GM21723 (cell line): ENCODE measurements at regions not wholly inside any gene's neighbourhood (a gene's known extent, or its start where the extent isn't known, plus 50 kb on each side); places are given as distances from the start of the nearest gene placed in this dataset.
"Not testable (repeated sequence)": the region's sequence is repeated elsewhere in the genome, so short reads cannot be mapped to it uniquely, and the experiment has no call there.

Experiments used
- ATAC-seq: cut with Tn5 transposase; IDR thresholded peaks from one replicate; pipeline ENCODE4 v1.9.1; 2021; ENCODE audit warnings: mild to moderate bottlenecking, moderate library complexity; ENCODE audit not compliant: unreplicated experiment

DNA sequence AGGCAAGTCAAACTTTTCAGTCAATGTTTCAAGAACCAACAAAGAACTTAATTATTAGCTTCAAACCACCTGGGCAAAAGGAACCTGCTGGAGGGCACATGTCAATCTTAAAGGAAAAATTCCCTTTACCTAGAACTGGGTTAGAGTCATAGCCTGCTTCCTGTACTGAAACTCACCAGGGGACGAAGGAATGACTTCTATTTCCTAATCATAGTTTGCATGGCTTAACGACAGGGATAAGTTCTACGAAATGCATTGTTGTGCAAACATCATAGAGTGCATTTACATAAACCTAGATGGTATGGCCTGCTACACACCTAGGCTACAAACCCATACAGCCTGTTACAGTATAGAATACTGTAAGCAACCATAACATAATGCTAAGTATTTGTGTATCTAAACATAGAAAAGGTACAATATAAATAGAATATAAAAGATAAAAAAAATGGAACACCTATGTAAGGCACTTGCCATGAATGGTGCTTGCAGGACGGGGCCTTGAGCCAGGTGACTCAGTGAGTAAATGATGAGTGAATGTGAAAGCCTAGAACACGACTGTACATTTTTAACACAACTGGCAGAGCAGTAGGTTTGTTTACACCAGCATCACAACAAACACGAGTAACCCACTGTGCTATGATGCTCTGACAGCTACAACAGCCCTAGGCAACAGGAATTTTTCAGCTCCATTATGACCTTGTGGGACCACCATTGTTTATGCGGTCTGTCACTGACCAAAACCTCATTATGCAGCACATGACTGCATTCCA lies 234.9 kb upstream of the CAND1 start:
- ATAC-seq = no peak

DNA sequence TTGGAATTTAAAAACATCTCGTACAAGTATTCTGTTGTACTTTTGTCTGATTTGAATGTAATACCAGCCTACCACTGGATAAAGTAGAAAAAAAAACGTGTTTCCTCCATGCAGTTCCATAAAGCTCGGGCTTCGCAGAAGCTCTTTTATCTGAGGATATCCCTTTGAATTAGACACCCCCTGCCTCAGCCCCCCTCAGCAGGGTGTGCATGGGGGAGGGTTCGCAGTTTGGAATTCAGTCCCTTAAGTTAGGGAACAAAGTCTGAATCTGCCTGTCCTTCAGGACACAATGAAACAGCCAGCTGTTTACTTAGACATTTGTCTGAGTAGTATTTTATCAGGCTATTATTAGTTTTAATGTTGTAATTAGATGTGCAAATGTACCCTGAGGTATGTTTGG lies 234.0 kb upstream of the CAND1 start:
- no peak for ATAC-seq

DNA sequence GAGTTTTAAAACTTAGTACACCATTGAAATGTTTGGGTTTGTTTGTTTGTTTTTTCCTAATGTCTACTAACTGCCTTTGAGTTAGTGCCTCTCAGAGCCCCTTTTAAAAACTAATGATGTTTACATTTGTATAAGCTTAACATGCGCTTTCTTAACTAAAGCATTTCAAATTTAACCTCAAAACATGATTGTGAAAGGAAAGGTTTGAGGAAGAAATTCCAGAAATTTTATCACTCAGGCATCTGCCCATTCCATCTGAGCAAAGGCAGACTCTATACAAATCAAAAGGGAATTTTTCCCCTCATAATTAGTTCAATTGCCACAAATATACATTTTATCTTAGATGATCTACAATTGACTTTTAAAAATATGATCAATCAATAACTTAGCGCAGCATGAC lies 230.7 kb upstream of the CAND1 start:
- no peak for ATAC-seq

DNA sequence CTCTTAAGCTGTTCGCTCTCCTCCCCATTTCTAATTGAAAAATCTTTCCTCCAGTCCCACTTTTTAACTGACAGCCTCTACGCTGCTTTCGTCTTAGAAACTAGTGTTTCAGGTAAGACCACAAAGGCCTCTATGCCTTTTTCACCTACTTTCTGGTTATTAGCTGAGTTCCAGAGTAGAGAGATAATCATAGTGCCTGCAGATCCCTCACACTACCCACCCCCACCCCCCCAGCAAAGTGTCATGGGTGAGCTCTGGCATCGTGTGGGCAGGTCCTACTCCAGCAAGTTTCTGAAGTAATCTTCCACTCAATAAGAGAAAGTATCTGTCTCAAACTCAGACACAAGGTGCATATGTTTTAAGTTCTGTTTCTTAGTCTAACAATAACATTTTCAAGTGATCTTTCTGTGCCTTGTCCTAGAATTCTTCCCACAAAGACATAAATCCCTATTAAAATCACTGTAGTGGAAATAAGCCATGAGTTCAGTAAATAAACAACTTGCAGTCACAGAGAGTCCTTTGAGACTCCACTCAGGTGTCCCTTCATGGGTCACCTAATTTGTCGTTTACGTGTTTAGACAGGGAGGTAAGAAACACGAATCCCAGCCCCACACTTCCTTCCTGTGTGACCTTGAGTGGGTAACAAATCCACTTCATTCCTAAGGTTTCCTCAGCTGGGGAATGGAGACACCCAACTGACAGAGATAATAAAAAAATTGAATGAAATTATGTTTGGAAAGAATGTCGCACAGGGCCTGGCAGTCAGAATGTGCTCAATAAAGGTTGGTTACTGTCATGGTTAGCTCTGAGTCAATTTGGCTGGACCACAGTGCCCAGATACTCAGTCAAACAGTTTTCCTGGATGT lies 228.9 kb upstream of the CAND1 start:
- no peak for ATAC-seq

DNA sequence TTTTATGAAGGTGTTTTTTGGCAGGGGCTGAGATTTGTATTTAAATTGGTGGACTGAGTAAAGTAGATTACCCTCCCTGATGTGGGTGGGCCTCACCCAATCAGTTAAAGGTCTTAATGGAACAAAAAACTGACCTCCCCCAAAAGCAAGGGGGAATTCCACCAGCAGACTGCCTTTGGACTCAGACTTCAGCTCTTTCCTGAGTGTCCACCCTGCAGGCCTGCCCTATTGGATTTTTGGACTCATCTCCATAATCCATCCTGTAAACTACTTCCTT lies 228.4 kb upstream of the CAND1 start:
- ATAC-seq = no peak

DNA sequence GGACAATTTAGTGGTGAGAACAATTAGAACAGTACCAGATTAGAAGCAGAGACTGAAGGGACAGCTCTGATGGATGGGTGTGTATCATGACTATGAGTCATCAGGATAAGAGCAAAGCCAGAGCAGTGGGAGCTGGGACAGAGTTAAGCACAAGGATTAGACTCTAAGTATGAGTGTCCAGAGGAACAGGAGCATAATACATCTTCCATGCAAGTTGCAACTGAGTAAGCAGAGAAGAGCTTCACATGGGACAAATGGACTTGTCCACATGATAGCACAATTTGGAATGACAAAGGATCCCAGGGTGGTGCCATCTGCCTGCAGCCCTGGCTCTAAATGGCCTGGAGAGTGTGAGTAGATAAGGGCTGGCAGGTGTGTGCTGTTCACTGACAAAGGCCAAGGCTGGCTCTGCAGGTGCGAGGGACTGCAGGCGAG lies 226.4 kb upstream of the CAND1 start:
- no peak for ATAC-seq

DNA sequence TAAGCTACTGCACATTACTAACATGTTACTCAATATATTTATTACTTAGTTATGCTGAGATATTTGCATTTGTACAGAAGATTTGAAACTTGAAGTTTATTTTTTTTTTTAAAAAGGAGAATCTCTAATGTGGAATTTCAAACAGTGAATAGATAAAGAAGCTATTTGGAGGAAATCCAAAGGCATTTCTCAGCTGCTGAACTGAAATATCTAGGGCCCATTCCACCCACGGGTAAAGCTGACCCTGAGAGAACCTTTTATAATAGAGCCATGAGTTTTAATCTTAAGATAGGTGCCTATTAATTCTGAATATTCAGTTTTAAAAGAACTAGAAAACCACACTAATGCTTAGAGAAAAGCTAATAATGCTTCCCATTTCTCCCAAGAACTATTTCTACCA lies 225.4 kb upstream of the CAND1 start:
- ATAC-seq = no peak

DNA sequence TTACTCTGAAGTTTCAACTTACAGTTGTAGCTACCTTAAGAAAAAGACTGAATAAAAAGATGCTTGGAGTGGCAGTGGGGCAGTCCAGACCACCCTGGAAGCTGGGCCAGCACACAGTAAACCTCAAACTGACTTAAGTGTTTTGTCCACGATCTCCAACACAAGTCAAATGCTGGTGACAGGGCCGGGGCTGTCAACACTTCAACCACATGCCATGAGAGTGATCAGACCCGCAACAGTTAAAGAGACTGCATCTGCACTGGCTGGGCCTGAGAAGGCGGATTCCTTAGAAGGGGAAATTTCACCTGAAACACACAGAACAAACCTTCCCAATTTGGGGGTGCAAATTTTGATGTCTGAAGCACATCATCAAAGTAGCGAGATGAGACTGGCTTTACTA lies 223.5 kb upstream of the CAND1 start:
- ATAC-seq = no peak

DNA sequence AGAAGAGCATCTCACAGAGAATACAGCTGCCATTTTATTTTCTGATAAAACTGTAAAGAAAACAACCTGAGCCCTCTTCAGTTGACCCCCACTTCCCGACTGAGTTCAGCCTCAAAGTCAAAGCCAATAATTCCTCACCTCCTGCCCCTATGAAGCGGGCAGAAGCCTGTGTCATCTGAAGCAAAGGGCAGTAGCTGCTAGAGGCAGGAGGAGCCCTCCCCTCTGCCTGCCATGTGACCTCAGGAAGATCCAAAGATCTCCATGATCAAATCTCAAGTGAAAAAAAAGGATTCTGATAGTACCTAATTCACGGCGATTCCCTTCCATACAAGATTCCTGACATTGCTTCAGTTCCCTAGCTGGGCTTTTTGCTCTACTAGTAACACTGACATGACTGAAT lies 223.1 kb upstream of the CAND1 start:
- ATAC-seq = no peak

DNA sequence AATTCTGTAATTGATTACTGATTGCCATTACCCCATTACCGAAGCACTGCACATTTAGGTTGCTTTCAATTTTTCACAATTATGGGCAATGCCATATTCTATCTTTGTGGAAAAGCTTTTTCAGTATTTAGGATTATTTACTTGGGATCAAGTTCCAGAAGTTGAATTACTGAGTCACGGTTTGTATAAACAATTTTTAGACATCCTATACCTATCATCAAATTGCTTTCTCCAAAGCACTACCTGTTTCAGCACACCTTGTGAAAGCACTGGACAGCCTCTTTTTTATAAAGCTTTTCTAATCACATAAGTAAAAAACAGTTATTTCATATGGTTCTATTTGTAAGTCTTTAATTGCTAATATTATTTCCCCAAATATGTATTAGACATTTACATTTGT lies 221.5 kb upstream of the CAND1 start:
- no peak for ATAC-seq

DNA sequence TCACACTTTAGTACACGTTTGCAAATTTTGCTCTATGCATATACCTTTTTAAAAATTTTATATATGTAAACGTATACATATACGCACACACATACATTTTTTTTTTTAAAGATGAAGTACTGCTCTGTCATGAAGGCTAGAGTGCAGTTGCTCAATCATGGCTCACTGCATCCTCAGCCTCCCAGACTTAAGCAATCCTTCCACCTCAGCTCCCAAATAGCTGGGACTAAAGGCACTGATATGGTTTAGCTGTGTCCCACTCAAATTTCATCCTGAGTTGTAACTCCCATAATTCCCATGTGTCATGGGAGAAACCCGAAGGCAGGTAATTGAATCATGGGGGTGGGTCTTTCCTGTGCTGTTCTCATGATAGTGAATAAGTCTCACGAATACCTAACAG lies 220.8 kb upstream of the CAND1 start:
- ATAC-seq = no peak

DNA sequence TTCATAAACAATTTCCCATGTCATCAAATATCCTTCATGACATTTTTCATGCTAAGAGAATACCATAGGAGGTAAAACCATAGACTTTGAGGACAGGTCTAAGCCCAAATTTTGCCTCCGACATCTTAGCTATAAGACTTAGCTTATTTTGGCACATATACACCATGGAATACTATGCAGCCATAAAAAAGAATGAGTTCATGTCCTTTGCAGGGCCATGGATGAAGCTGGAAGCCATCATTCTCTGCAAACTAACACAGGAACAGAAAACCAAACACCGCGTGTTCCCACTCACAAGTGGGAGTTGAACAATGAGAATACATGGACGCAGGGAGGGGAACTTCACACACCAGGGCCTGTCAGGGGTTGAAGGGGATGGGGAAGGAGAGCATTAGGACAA lies 220.0 kb upstream of the CAND1 start:
- not testable (repeated sequence) for ATAC-seq

DNA sequence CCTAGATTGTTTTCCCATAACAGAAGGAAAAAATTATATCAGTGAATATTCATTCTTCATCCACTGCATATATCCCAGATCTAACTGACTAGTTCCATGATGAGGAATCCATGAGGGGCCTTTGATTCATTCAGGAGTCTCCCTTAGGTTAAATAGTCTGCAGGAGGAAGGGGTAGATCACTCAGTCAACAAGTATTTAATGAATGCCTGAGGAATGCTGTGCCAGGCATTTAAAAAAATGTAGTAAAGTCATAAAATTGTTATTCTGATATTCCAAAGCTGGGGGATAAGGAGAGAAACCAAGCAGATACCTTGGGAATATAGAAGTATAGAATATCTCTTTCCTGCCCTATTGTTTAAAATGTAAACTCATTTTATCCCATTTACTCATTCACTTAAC lies 216.2 kb upstream of the CAND1 start:
- no peak for ATAC-seq

DNA sequence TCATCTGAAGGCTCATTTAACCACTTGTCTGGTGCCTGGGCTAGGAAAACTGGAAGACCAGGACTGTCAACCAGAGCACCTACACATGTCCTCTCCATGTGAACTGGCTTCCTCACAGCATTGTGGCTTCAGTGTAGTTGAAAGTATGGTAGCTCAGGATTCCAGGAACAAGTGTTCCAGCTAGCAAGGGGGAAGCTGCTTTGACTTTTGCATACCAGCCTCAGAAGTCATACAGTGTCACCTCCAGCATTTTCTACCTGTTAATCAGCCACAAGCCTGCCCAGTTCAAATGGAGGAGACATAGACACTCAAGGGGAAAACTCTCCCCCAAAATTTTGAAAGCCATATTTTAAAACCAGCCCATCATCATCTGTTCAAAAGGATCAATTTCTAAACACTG lies 212.8 kb upstream of the CAND1 start:
- ATAC-seq = no peak

DNA sequence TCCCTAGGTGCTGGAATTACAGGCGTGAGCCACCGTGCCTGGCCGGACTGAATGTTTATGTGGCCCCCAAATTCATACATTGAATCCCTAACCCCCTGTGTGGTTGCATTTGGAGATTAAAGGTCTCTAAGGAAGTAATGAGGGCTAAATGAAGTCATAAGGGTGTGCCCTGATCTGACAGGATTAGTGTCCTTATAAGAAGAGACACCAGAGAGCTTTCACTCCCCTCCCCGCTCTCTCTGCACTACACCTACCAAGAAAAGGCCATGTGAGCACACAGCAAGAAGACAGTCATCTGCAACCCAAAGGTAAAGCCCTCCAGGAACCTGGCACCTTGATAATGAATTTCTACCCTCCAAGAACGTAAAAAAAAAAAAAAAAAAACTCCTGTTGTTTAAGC lies 212.1 kb upstream of the CAND1 start:
- ATAC-seq = no peak

DNA sequence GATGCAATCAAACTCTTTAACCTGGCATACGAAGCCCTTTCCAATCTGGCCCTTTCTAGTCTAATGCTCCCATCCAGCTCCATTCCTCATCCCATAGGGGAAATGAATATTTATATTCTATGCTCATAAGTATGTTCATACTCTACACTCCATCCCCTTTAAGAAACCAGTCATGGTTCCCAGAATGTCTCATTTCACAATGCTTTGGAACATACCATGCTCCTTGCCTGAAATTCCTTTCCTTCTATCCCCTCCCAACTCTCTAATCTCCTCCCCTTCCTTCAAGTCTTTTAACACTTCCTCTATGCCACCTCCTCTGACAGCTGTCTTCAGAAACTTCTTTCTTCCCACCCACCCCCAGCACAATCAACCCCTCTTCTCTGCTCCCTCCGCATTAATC lies 207.0 kb upstream of the CAND1 start:
- ATAC-seq = no peak

DNA sequence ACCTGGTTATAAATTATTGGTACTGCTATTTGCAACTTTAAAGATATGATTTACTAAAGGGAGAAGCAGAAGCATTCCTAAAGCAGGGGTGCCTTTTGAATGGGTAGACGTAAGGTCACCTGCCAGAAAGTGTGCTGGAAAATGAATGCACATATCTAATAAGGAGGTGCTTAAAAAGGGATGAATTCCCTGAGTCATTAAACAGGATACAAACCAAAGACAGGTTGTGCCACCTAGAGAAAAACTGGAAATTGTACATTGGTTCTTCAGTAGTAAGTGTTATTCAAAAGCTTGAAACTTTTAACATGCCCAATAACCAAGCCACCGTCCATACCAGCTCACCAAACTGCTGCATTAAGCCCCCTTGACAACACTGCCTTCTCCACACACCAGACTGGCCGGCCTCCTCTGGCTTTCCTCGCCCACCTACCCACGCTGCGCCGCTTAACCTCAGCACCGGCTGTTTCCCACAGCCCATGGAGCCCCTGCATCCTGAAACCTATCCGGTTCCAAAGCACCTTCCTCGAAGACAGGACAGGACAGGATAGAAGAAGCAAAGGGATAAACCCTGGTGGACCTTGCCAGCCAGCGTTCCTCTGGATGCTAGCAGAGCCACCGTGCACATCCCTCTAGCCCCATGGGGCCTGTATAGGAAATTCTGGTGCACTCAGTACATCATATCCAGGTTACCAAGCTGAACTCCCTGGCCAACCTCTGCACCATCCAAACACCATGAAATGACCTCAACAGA lies 201.5 kb upstream of the CAND1 start:
- no peak for ATAC-seq

DNA sequence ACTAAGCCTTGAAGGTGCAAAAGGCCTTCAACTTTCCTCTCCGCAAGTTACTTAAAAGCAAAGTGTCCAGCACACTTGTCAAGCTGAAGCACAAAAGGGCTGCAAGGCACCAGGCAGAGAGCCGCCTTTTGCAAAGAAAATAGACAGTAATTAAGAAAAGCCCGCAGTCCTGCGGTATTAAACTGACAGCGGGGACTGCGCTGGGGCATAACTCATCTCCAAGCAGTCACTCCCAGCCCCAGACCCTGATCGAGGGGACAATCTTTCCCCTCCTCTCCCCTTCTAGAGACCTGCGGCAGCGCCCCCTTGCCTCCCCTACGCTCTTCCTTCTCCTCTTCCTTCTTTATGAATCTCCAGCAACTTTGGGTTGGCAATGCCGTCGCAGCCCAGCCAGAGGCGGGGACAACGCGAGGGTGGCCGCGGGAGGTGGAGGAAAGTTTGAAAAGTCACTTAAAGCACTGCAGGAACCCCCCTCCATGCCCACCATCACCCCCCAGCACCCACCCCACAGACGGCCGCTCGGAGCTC lies 200.9 kb upstream of the CAND1 start:
- no peak for ATAC-seq

DNA sequence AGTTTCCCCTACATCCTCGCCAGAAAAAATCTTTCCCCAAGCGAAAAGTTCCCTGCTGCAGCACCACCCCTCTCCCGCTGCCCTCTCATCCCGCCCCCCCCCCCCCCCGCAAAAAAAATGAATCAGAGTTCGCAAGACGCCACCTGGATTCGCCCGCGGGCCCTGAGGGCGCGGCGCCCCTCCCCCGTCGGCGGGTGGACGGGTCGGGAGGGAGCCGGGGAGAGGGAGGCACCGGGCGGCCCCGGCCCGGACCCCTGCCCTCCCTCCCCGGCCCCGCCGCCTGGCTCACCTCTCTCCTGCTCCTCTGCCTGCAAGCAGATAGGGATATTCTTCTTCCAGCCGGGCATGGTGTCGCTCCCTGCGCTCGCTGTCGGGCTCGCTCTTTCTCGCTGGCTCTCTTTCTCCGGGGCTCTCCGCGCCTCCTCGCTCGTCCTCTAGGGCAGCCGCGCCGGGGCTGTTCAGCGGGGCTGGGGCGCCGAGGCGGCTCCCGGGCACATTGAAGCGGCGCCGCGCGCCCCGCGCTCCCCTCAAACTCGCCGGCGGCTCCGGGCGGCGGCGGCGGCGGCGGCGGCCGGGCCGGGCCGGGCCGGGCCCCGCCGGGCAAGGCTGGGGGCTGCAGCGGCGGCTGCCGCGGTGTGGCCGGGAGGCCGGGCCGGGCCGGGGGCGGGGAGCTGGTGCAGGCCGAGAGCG lies 200.3 kb upstream of the CAND1 start:
- peak; percentile 59 for ATAC-seq

DNA sequence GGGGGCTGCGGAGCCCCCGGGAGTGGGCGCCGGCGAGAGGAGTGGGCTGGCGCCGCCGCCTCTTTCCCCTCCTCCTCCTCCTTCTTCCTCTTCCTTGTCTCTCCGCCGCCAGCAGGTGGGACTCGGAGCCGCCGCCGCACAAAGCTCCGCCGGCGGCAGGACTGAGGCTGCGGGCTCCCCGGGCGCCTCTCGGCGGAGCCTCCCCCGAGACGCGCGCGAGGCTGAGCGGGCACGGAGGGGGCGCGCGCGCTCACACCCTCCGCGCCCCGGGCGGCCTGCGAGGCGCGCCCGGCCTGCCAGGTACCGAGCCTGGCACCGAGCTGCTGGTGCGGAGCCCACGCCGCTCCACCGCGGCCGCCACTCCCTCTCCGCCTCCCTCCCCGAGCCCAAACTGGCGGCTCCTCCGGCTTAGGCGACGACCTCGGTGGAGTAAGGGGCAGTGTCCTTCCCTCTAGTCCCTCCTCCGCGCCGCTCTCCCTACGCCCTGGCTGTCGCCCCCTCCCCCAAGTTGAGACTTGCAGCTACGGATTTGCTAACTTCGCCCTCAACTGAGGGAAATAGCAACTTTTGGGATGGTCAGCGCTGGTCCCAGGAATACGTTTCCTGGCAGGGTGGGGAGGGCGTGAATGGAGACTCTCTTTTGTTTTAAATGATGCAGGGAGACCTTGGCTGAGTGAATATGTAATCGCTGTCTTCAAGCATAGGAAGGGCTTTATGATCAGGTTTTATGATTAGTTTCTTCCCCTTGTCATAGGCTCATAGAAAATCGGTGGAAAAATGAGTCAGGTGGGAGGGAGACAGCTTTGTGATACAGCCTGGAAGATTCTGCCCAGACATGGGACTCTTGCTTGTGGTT lies 199.5 kb upstream of the CAND1 start:
- peak; percentile 75 for ATAC-seq
